Suppressor macrophage treated with lipopolysaccharide for 4 hours (primary cell): ENCODE measurements at regions not wholly inside any gene's neighbourhood (a gene's known extent, or its start where the extent isn't known, plus 50 kb on each side); places are given as distances from the start of the nearest gene placed in this dataset.

Source experiments
- DNase-seq: peaks from one replicate; pipeline ENCODE4 v3.0.0-alpha.2; 2020

DNA sequence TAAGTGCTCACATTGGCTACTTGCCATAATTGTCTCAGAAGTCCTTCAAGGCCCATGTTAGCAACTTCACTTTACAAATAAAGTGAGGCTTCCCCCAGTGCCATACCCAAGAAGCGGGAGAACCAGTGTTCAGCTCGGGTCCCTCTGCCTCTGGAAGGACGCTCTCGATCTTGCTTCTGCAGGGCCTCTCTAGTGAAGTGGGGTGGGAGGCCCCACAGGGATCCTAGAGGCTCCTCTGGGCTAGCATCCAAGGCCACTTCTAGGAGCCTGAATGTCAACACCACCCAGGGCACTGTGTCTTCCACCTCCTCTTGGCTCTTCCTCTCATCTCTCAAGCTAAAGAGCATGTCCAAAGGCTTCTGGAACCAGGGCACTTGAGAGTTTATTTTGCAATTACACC, 282.5 kb downstream of the GADD45G start:
- DNase-seq: no peak

DNA sequence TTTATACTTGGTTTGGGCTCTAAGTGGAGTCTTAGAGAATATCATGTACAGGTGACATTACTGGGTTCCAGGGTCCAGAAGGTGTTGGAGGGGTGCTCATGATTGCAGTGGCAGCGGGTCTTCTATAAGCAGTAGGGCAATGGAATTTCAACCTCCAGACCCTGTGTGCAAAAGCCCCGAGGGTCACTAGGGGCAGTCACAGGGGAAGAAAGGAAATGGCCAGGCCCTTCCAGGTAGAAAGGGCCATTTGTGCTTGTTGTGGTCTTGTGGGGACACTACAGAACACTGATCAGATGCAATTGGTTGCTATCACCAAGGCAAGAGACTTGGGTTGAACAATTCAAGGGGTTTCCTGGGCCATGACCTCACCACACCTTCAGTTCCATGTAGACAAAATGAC, 283.4 kb downstream of the GADD45G start:
- no peak for DNase-seq

DNA sequence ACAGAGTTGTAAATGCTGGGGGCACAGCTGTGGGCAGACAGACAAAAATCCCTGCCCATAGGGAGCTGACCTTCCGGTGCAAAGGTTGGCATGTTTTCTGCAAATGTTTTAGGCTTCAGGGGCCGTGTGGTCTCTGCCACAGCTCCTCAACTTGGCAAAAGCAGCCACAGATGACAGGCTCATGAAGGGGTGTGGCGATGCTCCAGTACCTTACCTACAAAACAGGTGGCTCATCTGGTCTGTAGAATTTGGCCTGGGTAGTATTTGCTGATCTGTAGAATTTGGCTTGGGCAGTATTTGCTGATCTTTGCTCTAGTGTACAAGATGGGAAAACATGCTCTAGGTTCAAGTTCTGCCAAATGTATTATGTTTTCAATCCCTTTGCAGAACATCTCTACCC, 283.9 kb downstream of the GADD45G start:
- DNase-seq: no peak

GRCh38 chr9:89889865-89890264, 285.1 kb downstream of the GADD45G start:
- DNase-seq: no peak

DNA sequence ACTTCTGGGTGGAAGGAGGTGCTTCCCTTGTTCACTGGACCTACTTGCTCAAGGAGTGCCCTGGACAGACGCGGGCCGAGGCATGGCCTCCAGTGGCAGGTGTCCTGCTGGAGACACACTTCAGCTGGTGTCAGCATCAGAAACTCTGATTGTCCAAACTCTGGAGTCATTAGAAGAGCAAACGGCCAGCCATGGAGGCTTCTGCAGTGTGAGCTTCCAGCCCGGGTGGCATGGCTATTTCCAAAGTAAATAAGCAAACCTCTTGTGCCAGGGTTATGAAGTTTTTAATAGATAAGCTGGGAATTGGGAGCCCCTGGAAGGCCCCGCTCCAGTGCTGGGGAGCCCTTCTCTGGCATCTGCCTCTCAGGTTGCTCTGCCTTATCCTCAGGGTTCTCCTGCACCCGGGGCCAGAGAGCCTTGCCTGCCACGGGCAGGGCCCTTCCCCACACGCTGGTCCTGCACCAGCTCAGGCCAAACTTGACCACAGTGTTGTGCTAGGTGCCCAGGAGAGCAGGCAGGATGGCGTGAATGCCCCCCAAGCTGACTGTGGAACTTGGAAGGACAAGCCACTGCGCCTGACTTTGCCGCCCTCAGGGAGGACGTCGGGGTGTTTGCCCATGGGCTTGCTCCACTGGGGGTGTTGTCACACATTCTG, 285.6 kb downstream of the GADD45G start:
- no peak for DNase-seq

DNA sequence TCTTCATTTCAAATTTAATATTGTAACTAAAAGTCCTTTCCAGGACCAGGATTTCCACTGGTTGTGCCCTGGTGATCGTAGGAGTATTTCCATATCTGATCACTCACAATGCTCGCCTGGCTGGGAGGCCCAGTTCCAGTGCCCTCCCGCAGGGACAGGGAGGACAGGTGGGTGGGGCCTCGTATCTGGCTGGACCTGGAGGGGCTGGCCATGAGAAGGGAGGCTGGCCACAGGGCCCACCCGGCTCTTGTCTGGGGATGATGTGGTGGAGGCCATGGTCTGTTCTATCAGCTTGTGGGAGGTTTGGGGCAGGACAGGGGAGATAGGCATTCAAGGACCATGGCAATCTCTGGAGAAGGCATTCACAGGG, 286.4 kb downstream of the GADD45G start:
- DNase-seq: no peak

- DNase-seq: peak; percentile 13
These were observed 286.9 kb downstream of the GADD45G start for GRCh38 chr9:89891591-89892304.

DNA sequence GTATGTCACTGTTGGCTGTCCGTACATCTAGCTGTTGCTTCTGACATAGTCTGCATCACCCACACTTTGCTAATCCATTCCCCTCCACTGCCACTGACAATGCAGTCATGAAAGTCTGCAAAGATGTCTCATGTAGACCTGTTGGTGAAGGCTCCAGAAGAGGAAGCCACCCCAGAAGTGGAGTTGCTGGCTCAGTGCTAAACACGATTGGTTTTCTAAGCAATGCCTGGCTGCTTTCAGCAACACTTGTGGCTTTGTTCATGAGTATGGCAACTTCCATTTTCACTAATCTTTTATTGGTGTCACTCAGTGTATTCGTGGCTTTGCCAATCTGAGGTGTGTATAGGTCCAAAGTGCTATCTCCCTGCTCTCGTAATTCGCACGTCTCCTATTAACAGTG, 288.1 kb downstream of the GADD45G start:
- DNase-seq: no peak

DNA sequence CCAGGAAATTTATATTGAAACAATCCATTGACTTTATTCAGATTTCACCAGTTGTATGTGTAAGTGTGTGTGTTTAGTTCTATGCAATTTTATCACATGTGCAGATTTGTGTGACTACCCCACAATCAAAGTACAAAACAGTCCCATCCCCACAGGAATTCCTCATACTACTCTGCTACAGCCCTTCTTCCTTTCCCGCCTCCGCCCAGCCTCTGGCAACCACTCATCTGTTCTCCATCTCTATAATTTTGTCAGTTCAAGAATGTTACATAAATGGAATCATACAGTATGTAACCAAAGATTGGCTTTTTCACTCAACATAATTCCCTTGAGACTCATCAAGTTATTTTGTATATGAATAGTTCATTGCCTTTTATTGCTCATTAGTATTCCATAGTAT, 289.1 kb downstream of the GADD45G start:
- DNase-seq: no peak

GRCh38 chr9:89896806-89897340, 292.1 kb downstream of the GADD45G start:
- no peak for DNase-seq

DNA sequence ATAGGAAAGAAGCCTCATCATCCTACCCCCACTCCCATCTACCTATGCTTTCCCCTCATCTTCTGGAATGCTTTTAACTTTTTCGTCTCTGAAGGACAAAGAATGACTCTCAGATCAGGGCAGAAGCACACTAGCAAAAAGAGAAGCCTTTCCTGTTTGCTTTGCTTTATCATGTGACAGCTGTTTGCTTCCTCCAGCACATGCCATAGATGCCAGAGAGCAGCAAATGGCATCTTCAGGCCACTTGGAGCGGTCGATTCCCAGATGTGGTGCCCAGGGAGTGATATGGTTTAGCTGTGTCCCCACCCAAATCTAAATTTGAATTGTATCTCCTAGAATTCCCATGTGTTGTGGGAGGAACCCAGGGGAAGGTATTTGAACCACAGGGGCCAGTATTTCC, 294.8 kb downstream of the GADD45G start:
- DNase-seq: no peak

- DNase-seq: no peak
These were observed 297.1 kb downstream of the GADD45G start for GRCh38 chr9:89901920-89902319.

GRCh38 chr9:89902450-89903140, 297.8 kb downstream of the GADD45G start:
- DNase-seq: no peak

DNA sequence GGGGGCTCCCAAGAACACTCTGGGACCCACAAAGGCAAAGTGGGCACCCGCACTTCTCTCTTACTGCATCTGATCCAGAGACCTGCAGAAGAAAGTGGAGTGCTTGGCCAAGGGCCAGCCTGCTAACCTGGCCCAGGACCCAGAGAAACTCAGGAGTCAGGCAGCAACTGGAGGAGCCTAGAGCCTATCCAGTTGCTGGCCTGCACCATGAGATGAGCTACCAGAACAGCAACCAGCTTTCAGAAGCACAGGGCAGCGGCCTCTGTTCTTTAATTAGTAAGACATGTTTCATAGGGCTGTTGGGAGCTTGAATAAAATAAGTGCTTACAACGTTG, 298.3 kb downstream of the GADD45G start:
- no peak for DNase-seq

DNA sequence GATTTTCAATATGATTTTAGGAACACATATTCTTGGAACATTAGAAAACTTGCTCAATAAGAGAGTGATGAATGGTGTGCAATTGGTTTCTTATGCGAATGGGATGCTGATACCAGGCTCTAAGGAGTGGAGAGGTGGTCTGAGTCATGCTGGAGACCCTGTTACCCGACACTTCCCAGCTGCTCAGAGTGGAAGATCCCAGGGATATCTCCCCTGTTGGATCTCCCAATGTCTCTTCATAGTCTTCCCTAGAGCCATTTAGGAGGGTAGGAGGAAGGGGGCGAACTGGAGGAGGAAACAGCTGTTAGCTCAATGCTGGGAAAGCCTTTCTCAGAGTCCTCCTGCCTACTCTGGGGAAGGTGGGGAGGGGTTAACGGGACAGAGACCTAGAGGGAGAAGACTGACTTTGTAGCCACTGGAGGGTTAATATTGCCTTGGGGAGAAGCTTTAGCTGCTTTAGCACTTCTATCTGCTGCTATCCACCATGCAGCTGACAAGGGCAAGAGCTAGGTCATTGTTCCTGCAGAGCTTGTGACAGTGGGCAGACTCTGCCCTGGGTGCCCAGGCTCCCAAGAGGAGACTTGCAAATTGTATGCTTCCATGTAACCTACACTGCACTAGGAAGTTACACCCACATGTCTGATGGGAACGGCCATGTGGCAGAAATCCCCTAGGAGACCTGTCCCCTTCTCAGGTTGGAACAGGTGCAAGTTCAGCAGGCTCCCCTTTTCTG, 301.0 kb downstream of the GADD45G start:
- no peak for DNase-seq

- DNase-seq: no peak
These were observed 307.2 kb downstream of the GADD45G start for GRCh38 chr9:89911721-89912604.

GRCh38 chr9:89912605-89912953, 307.8 kb downstream of the GADD45G start:
- no peak for DNase-seq

GRCh38 chr9:89915187-89915586, 310.4 kb downstream of the GADD45G start:
- DNase-seq: no peak

GRCh38 chr9:89916001-89916597, 311.3 kb downstream of the GADD45G start:
- DNase-seq: no peak

- DNase-seq: no peak
These were observed 313.0 kb downstream of the GADD45G start for GRCh38 chr9:89917861-89918260.

GRCh38 chr9:89919171-89919681, 314.4 kb downstream of the GADD45G start:
- peak; percentile 72 for DNase-seq

DNA sequence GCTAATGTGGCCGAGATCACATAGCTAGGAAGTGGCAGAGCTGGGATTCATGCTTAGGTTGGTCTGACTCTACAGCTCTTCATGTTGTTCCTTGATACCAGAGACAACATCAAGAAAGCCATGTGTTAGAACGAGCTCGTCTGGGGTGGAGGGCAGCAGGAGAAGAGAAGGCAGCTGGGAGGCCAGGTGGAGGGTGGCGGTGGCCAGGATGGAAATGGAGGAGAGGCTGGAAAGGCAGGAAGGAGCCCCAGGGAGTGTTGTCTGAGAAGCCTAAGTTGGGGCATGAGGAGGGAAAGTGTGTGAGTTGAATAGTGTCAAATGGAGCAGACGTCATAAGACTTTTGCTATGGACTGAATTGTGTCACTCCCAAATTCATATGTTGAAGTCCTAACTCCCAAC, 315.3 kb downstream of the GADD45G start:
- DNase-seq: no peak
